Lung (tissue), 11 donors: ENCODE measurements at regions not wholly inside any gene's neighbourhood (a gene's known extent, or its start where the extent isn't known, plus 50 kb on each side); places are given as distances from the start of the nearest gene placed in this dataset.

Source experiments
- ATAC-seq: fragments of 200-7000 bp; cut with Tn5 transposase; one replicate; pipeline ENCODE4 v1.9.1; 2020; ENCODE audit warnings: moderate number of reproducible peaks; ENCODE audit not compliant: insufficient read depth, low FRiP score
- DNase-seq, 3 donors: peaks; one replicate each; pipeline ENCODE4 v3.0.0-alpha.2; 2013 to 2017
- H3K27ac ChIP-seq, 2 donors: one replicate each; pipeline ENCODE4 v1.5.1; 2013; ENCODE audit warnings: mild to moderate bottlenecking in 2 of 2, moderate library complexity in 2 of 2, control low read depth in 1 of 2, inconsistent platforms in 1 of 2, low read depth in 1 of 2, low read length in 1 of 2
- H3K27me3 ChIP-seq, 3 donors: one replicate each; pipeline ENCODE4 v1.5.1; 2013; ENCODE audit warnings: low read length in 2 of 3; ENCODE audit not compliant: control insufficient read depth in 3 of 3, insufficient read depth in 3 of 3
- H3K36me3 ChIP-seq, 4 donors: one replicate each; pipeline ENCODE4 v1.5.1; 2013; ENCODE audit warnings: low read length in 4 of 4, mild to moderate bottlenecking in 1 of 4, moderate library complexity in 1 of 4; ENCODE audit not compliant: control insufficient read depth in 4 of 4, insufficient read depth in 4 of 4
- H3K4me1 ChIP-seq, 5 donors: one replicate each; pipeline ENCODE4 v1.5.1; 2013; ENCODE audit warnings: low read length in 5 of 5, mild to moderate bottlenecking in 2 of 5, moderate library complexity in 1 of 5; ENCODE audit not compliant: control insufficient read depth in 5 of 5, insufficient read depth in 5 of 5
- H3K4me3 ChIP-seq: one replicate; pipeline ENCODE4 v1.5.1; 2013; ENCODE audit warnings: mild to moderate bottlenecking, control low read depth, moderate library complexity
- H3K9ac ChIP-seq, 2 donors: one replicate each; pipeline ENCODE4 v1.5.1; 2013; ENCODE audit warnings: low read length in 2 of 2, control low read depth in 1 of 2; ENCODE audit not compliant: insufficient read depth in 1 of 2
- H3K9me3 ChIP-seq, 4 donors: one replicate each; pipeline ENCODE4 v1.5.1; 2013; ENCODE audit warnings: low read length in 3 of 4, mild to moderate bottlenecking in 1 of 4, moderate library complexity in 1 of 4; ENCODE audit not compliant: control insufficient read depth in 4 of 4, insufficient read depth in 3 of 4
- CTCF ChIP-seq: IDR thresholded peaks from 2 replicates; pipeline ENCODE4 v1.5.1; 2012; ENCODE audit warnings: mild to moderate bottlenecking; ENCODE audit errors: control extremely low read depth, extremely low read depth
- WGBS, 2 donors: extraction: QIAGEN DNeasy Blood & Tissue Kit; methylation state at CpG; one replicate each; pipeline ENCODE4 v1.1.7; 2013; 5-methylcytosine and 5-hydroxymethylcytosine counted together
- donor health status: control.
- donor health status: control.
- donor health status: Bipolar disorder and iron deficiency.
- donor health status: healthy.
- donor health status: DM: yes; HTN: yes; CAD: no.

- ATAC-seq (no peak), DNase-seq (peak in 1 of 3 donors; percentile 0)
- Histone ChIP-seq H3K4me1 (no peaks in the 10 kb centered on the region), H3K36me3 (no peaks in the 10 kb centered on the region), H3K9me3 (no peaks in the 10 kb centered on the region), H3K27ac (no peak overlapping the region), H3K27me3 (no peaks in the 10 kb centered on the region), H3K4me3 (no peak overlapping the region), H3K9ac (no peak overlapping the region)
- TF ChIP-seq CTCF, result no peak
- WGBS, 2 donors, result 76 to 85% methylated on average over 2 of the region's 2 CpGs
Measured at GRCh38 chr4:45004326-45004725, 278.0 kb upstream of the GNPDA2 start.

- Histone ChIP-seq H3K27ac (no peak overlapping the region), H3K9ac (no peak overlapping the region), H3K4me3 (no peak overlapping the region), H3K9me3 (no peaks in the 10 kb centered on the region), H3K27me3 (no peaks in the 10 kb centered on the region), H3K4me1 (no peaks in the 10 kb centered on the region), H3K36me3 (no peaks in the 10 kb centered on the region)
- DNase-seq (no peak), ATAC-seq (peak; percentile 78)
- no peak for TF ChIP-seq CTCF
- 58 to 78% methylated on average over 4 of the region's 4 CpGs for WGBS, 2 donors
Measured at GRCh38 chr4:44996276-44996845, 270.0 kb upstream of the GNPDA2 start.

GRCh38 chr4:44988011-44988410 lies 261.7 kb upstream of the GNPDA2 start:
- Histone ChIP-seq H3K4me1 (no peaks in the 10 kb centered on the region), H3K9me3 (peaks cover 0 to 3% (median 1%) of the 10 kb centered on the region in 4 donors), H3K9ac (no peak overlapping the region), H3K27me3 (no peaks in the 10 kb centered on the region), H3K4me3 (no peak overlapping the region), H3K36me3 (no peaks in the 10 kb centered on the region), H3K27ac (no peak overlapping the region)
- no peak for ATAC-seq
- 61 to 68% methylated on average over 5 of the region's 5 CpGs for WGBS, 2 donors
- TF ChIP-seq CTCF, result no peak
- no peak for DNase-seq

- H3K36me3 ChIP-seq, result no peaks in the 10 kb centered on the region
Measured at GRCh38 chr4:44985938-44986337, 259.6 kb upstream of the GNPDA2 start.

More at GRCh38 chr4:44985938-44986337, 259.6 kb upstream of the GNPDA2 start:
- no peak for TF ChIP-seq CTCF
- H3K4me3 ChIP-seq, result no peak overlapping the region
- ATAC-seq, result no peak
- H3K9ac ChIP-seq, result no peak overlapping the region
- H3K9me3 ChIP-seq, result peaks cover 0 to 3% (median 1%) of the 10 kb centered on the region in 4 donors
- no peaks in the 10 kb centered on the region for H3K4me1 ChIP-seq
- 79 to 80% methylated on average over 5 of the region's 5 CpGs for WGBS, 2 donors
- H3K27ac ChIP-seq, result no peak overlapping the region
- no peaks in the 10 kb centered on the region for H3K27me3 ChIP-seq
- no peak for DNase-seq
